ENCODE measurements at regions not wholly inside any gene's neighbourhood (a gene's known extent, or its start where the extent isn't known, plus 50 kb on each side); places are given as distances from the start of the nearest gene placed in this dataset.
"Not testable (repeated sequence)": the region's sequence is repeated elsewhere in the genome, so short reads cannot be mapped to it uniquely, and the experiment has no call there.

DNA sequence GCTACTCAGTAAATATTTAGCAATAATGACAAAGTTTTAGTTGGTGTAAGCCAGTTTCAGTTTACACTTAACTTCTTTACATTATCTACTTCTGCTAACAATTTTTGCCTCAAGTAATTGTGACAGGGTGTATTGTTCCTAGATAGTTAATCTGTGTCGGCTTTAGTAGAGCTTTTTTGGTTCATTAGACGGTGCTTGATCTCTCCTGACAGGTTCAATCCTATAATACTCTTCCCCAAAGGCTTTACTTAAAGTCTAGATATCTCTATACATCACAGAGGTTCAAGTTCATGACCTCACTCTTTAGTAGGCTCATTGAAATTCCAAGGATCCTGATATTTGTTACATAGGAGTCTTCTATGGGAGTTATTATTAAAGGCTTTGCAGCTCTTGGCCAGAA lies 365.6 kb upstream of the DPPA4 start:
- H3K9me3 ChIP-seq = no peaks in the 10 kb centered on the region
- TF ChIP-seq POLR2A (IDR thresholded peaks at IDR 0.05) = no peak
- TF ChIP-seq, protein P1, sequence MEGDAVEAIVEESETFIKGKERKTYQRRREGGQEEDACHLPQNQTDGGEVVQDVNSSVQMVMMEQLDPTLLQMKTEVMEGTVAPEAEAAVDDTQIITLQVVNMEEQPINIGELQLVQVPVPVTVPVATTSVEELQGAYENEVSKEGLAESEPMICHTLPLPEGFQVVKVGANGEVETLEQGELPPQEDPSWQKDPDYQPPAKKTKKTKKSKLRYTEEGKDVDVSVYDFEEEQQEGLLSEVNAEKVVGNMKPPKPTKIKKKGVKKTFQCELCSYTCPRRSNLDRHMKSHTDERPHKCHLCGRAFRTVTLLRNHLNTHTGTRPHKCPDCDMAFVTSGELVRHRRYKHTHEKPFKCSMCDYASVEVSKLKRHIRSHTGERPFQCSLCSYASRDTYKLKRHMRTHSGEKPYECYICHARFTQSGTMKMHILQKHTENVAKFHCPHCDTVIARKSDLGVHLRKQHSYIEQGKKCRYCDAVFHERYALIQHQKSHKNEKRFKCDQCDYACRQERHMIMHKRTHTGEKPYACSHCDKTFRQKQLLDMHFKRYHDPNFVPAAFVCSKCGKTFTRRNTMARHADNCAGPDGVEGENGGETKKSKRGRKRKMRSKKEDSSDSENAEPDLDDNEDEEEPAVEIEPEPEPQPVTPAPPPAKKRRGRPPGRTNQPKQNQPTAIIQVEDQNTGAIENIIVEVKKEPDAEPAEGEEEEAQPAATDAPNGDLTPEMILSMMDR (IDR thresholded peaks at IDR 0.05) = no peak
- intact Hi-C loops (cut with DNase I) = no loop called here
- H3K36me3 ChIP-seq = no peaks in the 10 kb centered on the region
- WGBS, 2 donors = 78 to 85% methylated on average over 2 of the region's 2 CpGs
- H3K4me1 ChIP-seq = no peaks in the 10 kb centered on the region
- no peak overlapping the region for H3K4me3 ChIP-seq (replicated peaks in 1 of 3)
- DNase-seq = no peak
- no peak overlapping the region for H3K27ac ChIP-seq
- H3K27me3 ChIP-seq = no peaks in the 10 kb centered on the region

DNA sequence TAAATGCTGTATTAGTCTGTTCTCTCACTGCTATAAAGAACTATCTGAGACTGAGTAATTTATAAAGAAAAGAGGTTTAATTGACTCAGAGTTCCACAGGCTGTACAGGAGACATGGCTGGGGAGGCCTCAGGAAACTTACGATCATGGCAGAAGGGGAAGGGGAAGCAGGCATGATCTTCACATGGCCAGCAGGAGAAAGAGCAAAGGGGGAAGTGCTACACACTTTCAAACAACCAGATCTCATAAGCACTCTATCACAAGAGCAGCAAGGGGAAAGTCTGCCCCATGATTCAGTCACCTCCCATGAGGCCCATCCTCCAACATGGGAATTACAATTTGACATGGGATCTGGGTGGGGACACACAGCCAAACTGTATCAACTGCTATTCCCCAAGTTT lies 367.8 kb upstream of the DPPA4 start:
- H3K27ac ChIP-seq; intact Hi-C loops (cut with DNase I): not testable (repeated sequence)
- 91 to 97% methylated on average over 1 of the region's 1 CpG for WGBS, 2 donors

DNA sequence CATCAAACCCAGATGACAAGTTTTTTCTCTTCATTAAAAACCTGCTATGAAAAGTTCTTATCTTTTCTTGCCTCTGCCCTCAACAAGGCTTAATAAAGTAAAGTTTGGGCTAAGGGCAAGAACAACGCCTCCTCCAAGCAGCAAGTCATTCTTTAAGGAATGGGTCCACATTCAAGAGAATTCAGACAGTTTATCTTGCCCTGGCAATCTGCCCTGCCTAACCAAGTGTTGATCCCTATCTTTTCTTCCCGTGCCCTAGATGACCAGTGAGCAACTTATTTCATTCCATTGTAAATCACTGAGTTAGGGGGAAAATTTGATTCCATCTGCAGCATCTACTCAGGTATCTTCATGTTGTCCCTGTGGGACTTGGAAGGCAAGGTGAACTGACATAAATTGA lies 370.3 kb upstream of the DPPA4 start:
- Histone ChIP-seq H3K9me3 (no peaks in the 10 kb centered on the region), H3K4me1 (no peaks in the 10 kb centered on the region), H3K4me3 (replicated peaks in 1 of 3) (no peak overlapping the region), H3K27me3 (no peaks in the 10 kb centered on the region), H3K27ac (no peak overlapping the region), H3K36me3 (no peaks in the 10 kb centered on the region)
- peak in 1 of 2 donors; percentile 7 for DNase-seq
- TF ChIP-seq, protein P1 (IDR thresholded peaks at IDR 0.05) = no peak
- no peak for TF ChIP-seq POLR2A (IDR thresholded peaks at IDR 0.05)
- WGBS, 2 donors = 48 to 50% methylated on average over 2 of the region's 2 CpGs
- intact Hi-C loops (cut with DNase I) = no loop called here

More for the DNA sequence above, 367.8 kb upstream of the DPPA4 start:
- H3K4me1 ChIP-seq; H3K4me3 ChIP-seq (replicated peaks in 1 of 3); H3K27me3 ChIP-seq; H3K9me3 ChIP-seq; H3K36me3 ChIP-seq; DNase-seq: not testable (repeated sequence)

DNA sequence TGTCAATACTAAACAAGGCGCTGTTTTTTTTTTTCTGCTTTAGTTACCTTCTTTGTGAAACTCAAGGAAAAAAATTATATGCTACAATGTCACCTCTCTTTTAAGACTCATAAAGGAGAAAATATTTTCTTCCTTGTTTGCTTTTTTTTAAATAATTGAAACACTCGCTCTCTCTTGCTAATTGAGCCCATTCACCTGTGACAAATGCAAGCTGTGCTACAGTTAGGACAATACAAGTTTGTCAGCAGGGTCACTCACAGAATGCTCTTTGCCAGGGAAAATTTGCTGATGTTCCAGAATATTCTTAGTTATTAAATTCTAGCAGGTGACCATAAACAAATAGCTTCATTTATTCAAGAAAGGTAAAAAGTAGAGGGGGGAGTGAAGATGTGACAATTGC lies 375.9 kb upstream of the DPPA4 start:
- intact Hi-C loops (cut with DNase I) = no loop called here
- Histone ChIP-seq H3K27me3 (no peaks in the 10 kb centered on the region), H3K4me3 (replicated peaks in 1 of 3) (no peak overlapping the region), H3K9me3 (no peaks in the 10 kb centered on the region), H3K36me3 (no peaks in the 10 kb centered on the region), H3K27ac (no peak overlapping the region), H3K4me1 (no peaks in the 10 kb centered on the region)
- no peak for TF ChIP-seq POLR2A (IDR thresholded peaks at IDR 0.05)
- TF ChIP-seq, protein P1 (IDR thresholded peaks at IDR 0.05) = no peak
- 70 to 71% methylated on average over 2 of the region's 2 CpGs for WGBS, 2 donors
- no peak for DNase-seq

DNA sequence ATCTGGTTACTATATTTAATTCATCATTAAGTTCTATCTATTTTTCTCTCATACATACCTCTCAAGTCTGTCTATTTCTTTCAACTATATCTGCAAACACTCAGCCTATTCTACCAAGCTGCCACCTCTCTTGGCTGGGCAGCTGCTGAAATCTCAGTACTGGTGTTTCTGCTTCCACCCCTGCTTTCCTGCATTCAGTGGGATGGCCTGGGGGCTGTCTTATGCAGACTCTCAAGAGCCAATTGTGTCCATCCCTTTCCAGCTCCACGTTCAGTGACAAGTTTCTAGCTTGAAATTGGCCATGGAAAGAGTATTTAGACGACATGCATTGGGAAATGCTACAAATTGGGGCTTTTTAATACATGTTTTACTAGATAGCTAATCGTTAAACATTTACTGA lies 378.4 kb upstream of the DPPA4 start:
- no peaks in the 10 kb centered on the region for H3K36me3 ChIP-seq
- no peak overlapping the region for H3K4me3 ChIP-seq (replicated peaks in 1 of 3)
- no peaks in the 10 kb centered on the region for H3K27me3 ChIP-seq
- no peaks in the 10 kb centered on the region for H3K9me3 ChIP-seq
- intact Hi-C loops (cut with DNase I) = no loop called here
- 67 to 68% methylated on average over 3 of the region's 3 CpGs for WGBS, 2 donors
- no peak overlapping the region for H3K27ac ChIP-seq
- no peak for TF ChIP-seq POLR2A (IDR thresholded peaks at IDR 0.05)
- TF ChIP-seq, protein P1 (IDR thresholded peaks at IDR 0.05) = no peak
- DNase-seq = no peak
- H3K4me1 ChIP-seq = no peaks in the 10 kb centered on the region

DNA sequence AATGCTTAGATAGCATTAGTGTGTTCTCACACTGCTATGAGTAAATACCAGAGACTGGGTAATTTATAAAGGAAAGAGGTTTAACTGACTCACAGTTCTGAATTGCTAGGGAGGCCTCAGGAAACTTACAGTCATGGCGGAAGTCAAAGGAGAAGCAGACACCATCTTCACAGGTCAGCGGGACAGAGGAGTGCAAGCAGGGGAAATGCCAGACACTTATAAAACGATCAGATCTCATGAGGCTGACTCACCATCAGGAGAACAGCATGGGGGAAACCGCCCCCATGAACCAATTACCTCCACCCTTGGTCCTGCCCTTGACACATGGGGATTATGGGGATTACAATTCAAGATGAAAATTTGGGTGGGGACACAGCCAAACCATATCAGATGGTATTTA lies 381.5 kb upstream of the DPPA4 start:
- H3K4me1 ChIP-seq = no peaks in the 10 kb centered on the region
- WGBS, 2 donors = 82 to 85% methylated on average over 4 of the region's 4 CpGs
- H3K27me3 ChIP-seq = no peaks in the 10 kb centered on the region
- no peaks in the 10 kb centered on the region for H3K9me3 ChIP-seq
- TF ChIP-seq, protein P1 (IDR thresholded peaks at IDR 0.05) = no peak
- no peak for TF ChIP-seq POLR2A (IDR thresholded peaks at IDR 0.05)
- no peak for DNase-seq
- H3K27ac ChIP-seq = no peak overlapping the region
- no peak overlapping the region for H3K4me3 ChIP-seq (replicated peaks in 1 of 3)
- intact Hi-C loops (cut with DNase I) = no loop called here
- no peaks in the 10 kb centered on the region for H3K36me3 ChIP-seq
